ENCODE measurements at regions not wholly inside any gene's neighbourhood (a gene's known extent, or its start where the extent isn't known, plus 50 kb on each side); places are given as distances from the start of the nearest gene placed in this dataset.

- no peak for ATAC-seq
These were observed 423.7 kb downstream of the PRKD1 start for GRCh38 chr14:29503903-29504302.

GRCh38 chr14:29518335-29518734 lies 409.3 kb downstream of the PRKD1 start:
- no peak for ATAC-seq
- TF ChIP-seq ISL1 (CRISPR knock-in tag; IDR thresholded peaks at IDR 0.05) (no peak), ARNTL (CRISPR knock-in tag; IDR thresholded peaks at IDR 0.05; ENCODE audit: borderline replicate concordance, low read depth) (no peak), TOX (CRISPR knock-in tag; IDR thresholded peaks at IDR 0.05; ENCODE audit: borderline replicate concordance) (no peak), OSR1 (CRISPR knock-in tag; IDR thresholded peaks at IDR 0.05) (no peak), POU6F1 (CRISPR knock-in tag; IDR thresholded peaks at IDR 0.05; ENCODE audit: borderline replicate concordance, low read depth) (no peak), RARB (CRISPR knock-in tag; IDR thresholded peaks at IDR 0.05) (no peak), ESRRG (CRISPR knock-in tag; IDR thresholded peaks at IDR 0.05) (no peak), PPARA (CRISPR knock-in tag; IDR thresholded peaks at IDR 0.05; ENCODE audit: borderline replicate concordance) (no peak), ZNF565 (CRISPR knock-in tag; conservative IDR thresholded peaks at IDR 0.05; ENCODE audit: low read depth) (no peak), GLIS3 (CRISPR knock-in tag; IDR thresholded peaks at IDR 0.05) (no peak), SNAI2 (CRISPR knock-in tag; IDR thresholded peaks at IDR 0.05) (no peak), ZFP3 (CRISPR knock-in tag; IDR thresholded peaks at IDR 0.05) (no peak)

More at GRCh38 chr14:29503903-29504302, 423.7 kb downstream of the PRKD1 start:
- TF ChIP-seq POU6F1 (CRISPR knock-in tag; IDR thresholded peaks at IDR 0.05; ENCODE audit: borderline replicate concordance, low read depth): no peak
- no peak for TF ChIP-seq PATZ1 (CRISPR knock-in tag; IDR thresholded peaks at IDR 0.05; ENCODE audit: borderline replicate concordance)
- TF ChIP-seq ZNF8 (CRISPR knock-in tag; IDR thresholded peaks at IDR 0.05): no peak
- TF ChIP-seq CSRNP3 (CRISPR knock-in tag; IDR thresholded peaks at IDR 0.05): no peak
- no peak for TF ChIP-seq TOX (CRISPR knock-in tag; IDR thresholded peaks at IDR 0.05; ENCODE audit: borderline replicate concordance)
- no peak for TF ChIP-seq TCF4 (CRISPR knock-in tag; IDR thresholded peaks at IDR 0.05; ENCODE audit: borderline replicate concordance)
- no peak for TF ChIP-seq ARNTL (CRISPR knock-in tag; IDR thresholded peaks at IDR 0.05; ENCODE audit: borderline replicate concordance, low read depth)
- no peak for TF ChIP-seq SNAI2 (CRISPR knock-in tag; IDR thresholded peaks at IDR 0.05)
- TF ChIP-seq PPARA (CRISPR knock-in tag; IDR thresholded peaks at IDR 0.05; ENCODE audit: borderline replicate concordance): no peak
- no peak for TF ChIP-seq BACH2 (CRISPR knock-in tag; IDR thresholded peaks at IDR 0.05; ENCODE audit: borderline replicate concordance)
- TF ChIP-seq ZNF565 (CRISPR knock-in tag; conservative IDR thresholded peaks at IDR 0.05; ENCODE audit: low read depth): no peak
- no peak for TF ChIP-seq ZC3H10 (CRISPR knock-in tag; IDR thresholded peaks at IDR 0.05)
- no peak for TF ChIP-seq ISL1 (CRISPR knock-in tag; IDR thresholded peaks at IDR 0.05)
- TF ChIP-seq TSHZ2 (CRISPR knock-in tag; IDR thresholded peaks at IDR 0.05): no peak
- no peak for TF ChIP-seq ZNF70 (CRISPR knock-in tag; IDR thresholded peaks at IDR 0.05)
- no peak for TF ChIP-seq GLIS3 (CRISPR knock-in tag; IDR thresholded peaks at IDR 0.05)
- TF ChIP-seq ZFP30 (CRISPR knock-in tag; IDR thresholded peaks at IDR 0.05): no peak
- no peak for TF ChIP-seq CREB5 (CRISPR knock-in tag; IDR thresholded peaks at IDR 0.05; ENCODE audit: low read depth)
